ENCODE measurements at regions not wholly inside any gene's neighbourhood (a gene's known extent, or its start where the extent isn't known, plus 50 kb on each side); places are given as distances from the start of the nearest gene placed in this dataset.

DNA sequence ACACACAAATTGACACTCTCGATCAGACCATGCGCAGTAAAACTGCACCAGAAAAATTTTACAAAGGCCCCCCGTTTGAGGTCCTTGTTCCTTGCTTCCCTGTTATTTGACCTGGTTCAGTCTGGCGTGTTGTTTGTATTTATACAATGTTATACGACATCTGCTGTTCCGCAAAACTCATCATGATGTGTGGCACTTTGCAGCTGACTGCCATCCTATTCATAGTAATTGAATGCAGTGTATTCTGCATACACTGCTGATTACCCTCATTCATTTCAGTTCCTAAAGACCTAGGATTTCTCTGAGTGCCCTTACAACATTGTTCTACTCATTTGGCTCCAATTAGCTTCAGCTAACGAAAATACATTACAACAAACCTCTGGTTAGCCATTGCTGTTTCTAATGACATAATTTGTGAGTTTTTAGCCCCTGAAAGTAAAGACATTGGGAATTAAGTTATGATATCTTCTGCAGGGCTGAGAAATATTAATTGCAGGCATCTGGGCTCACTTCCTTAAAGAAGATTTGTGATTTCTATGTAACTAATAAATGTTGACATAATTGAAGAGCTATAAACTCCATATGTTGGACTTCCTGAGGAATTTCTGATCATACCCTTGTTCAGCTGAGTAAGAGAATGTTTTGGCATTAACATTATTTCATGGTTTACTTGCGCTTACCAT, 75.7 kb downstream of the C3orf38 start:
- TF ChIP-seq POLR2A (IDR thresholded peaks at IDR 0.05), result no peak
- TF ChIP-seq, protein P1, sequence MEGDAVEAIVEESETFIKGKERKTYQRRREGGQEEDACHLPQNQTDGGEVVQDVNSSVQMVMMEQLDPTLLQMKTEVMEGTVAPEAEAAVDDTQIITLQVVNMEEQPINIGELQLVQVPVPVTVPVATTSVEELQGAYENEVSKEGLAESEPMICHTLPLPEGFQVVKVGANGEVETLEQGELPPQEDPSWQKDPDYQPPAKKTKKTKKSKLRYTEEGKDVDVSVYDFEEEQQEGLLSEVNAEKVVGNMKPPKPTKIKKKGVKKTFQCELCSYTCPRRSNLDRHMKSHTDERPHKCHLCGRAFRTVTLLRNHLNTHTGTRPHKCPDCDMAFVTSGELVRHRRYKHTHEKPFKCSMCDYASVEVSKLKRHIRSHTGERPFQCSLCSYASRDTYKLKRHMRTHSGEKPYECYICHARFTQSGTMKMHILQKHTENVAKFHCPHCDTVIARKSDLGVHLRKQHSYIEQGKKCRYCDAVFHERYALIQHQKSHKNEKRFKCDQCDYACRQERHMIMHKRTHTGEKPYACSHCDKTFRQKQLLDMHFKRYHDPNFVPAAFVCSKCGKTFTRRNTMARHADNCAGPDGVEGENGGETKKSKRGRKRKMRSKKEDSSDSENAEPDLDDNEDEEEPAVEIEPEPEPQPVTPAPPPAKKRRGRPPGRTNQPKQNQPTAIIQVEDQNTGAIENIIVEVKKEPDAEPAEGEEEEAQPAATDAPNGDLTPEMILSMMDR (IDR thresholded peaks at IDR 0.05), result no peak
- TF ChIP-seq POLR2AphosphoS5 (IDR thresholded peaks at IDR 0.05), result no peak

All from upper lobe of left lung (tissue), 4 donors.